Tibial nerve (tissue), 4 donors: ENCODE measurements at regions not wholly inside any gene's neighbourhood (a gene's known extent, or its start where the extent isn't known, plus 50 kb on each side); places are given as distances from the start of the nearest gene placed in this dataset.
"Not testable (repeated sequence)": the region's sequence is repeated elsewhere in the genome, so short reads cannot be mapped to it uniquely, and the experiment has no call there.

Source experiments
- DNase-seq, 2 donors: peaks; one replicate each; pipeline ENCODE4 v3.0.0-alpha.2; 2019; ENCODE audit warnings: low spot score in 2 of 2
- H3K27ac ChIP-seq, 4 donors: fragments of 200-600 bp; sonication (generic) in 3 of 4; one replicate each; pipeline ENCODE4 v1.5.1; 2017 to 2019; ENCODE audit warnings: mild to moderate bottlenecking in 1 of 4
- H3K27me3 ChIP-seq, 2 donors: fragments of 200-600 bp; sonication (generic) in 1 of 2; one replicate each; pipeline versions ENCODE4 v1.5.1 to v1.6.0; 2017 to 2019
- H3K36me3 ChIP-seq, 3 donors: fragments of 200-600 bp; sonication (generic); one replicate each; pipeline ENCODE4 v1.5.1; 2018 to 2019
- H3K4me1 ChIP-seq, 4 donors: fragments of 200-600 bp; sonication (generic) in 3 of 4; one replicate each; pipeline ENCODE4 v1.5.1; 2017 to 2019
- H3K4me3 ChIP-seq, 4 donors: fragments of 200-600 bp; sonication (generic) in 3 of 4; one replicate each; pipeline ENCODE4 v1.5.1; 2017 to 2019; ENCODE audit warnings: mild to moderate bottlenecking in 1 of 4, moderate library complexity in 1 of 4
- H3K9me3 ChIP-seq, 4 donors: fragments of 200-600 bp; sonication (generic) in 3 of 4; one replicate each; pipeline ENCODE4 v1.5.1; 2017 to 2019
- CTCF ChIP-seq, 5 experiments: fragments of 200-600 bp in 3 of 5; fragments of 450-650 bp in 2 of 5; sonication (generic) in 3 of 5; IDR thresholded peaks; one replicate each; pipeline ENCODE4 v1.5.1; 2016 to 2019; ENCODE audit warnings: antibody characterized with exemption in 5 of 5, mild to moderate bottlenecking in 3 of 5, moderate library complexity in 2 of 5
- EP300 ChIP-seq, 2 donors: sonication (generic); formaldehyde crosslinking; IDR thresholded peaks; one replicate each; pipeline ENCODE4 v1.6.1; 2017; ENCODE audit warnings: antibody characterized with exemption in 2 of 2, mild to moderate bottlenecking in 1 of 2
- POLR2A ChIP-seq, 2 donors: fragments of 450-650 bp; IDR thresholded peaks; one replicate each; pipeline ENCODE4 v1.6.1; 2017; ENCODE audit warnings: antibody characterized with exemption in 2 of 2, mild to moderate bottlenecking in 2 of 2, moderate library complexity in 2 of 2
- WGBS, 2 donors: methylation state at CpG; one replicate each; pipeline ENCODE4 v1.1.5; 2018; 5-methylcytosine and 5-hydroxymethylcytosine counted together

- Histone ChIP-seq H3K27me3 (no peaks in the 10 kb centered on the region), H3K4me1 (peaks cover 0 to 6% (median 0%) of the 10 kb centered on the region in 4 donors), H3K9me3 (no peaks in the 10 kb centered on the region), H3K36me3 (no peaks in the 10 kb centered on the region), H3K27ac (no peak overlapping the region), H3K4me3 (no peak overlapping the region)
- 54 to 75% methylated on average over 5 of the region's 5 CpGs for WGBS, 2 donors
- no peak for DNase-seq
- TF ChIP-seq POLR2A (IDR thresholded peaks at IDR 0.05) (no peak), CTCF (IDR thresholded peaks at IDR 0.05) (no peak), EP300 (IDR thresholded peaks at IDR 0.05) (no peak)
Measured at GRCh38 chr5:57362951-57363350, 119.7 kb downstream of the ACTBL2 start.

GRCh38 chr5:57360871-57361270 is 121.7 kb downstream of the ACTBL2 start:
- no peaks in the 10 kb centered on the region for H3K9me3 ChIP-seq
- 61% methylated on average over 1 of the region's 1 CpG for WGBS, 2 donors
- no peak overlapping the region for H3K4me3 ChIP-seq
- TF ChIP-seq EP300 (IDR thresholded peaks at IDR 0.05) (no peak), POLR2A (IDR thresholded peaks at IDR 0.05) (no peak), CTCF (IDR thresholded peaks at IDR 0.05) (no peak)
- H3K36me3 ChIP-seq = no peaks in the 10 kb centered on the region
- H3K4me1 ChIP-seq = peaks cover 0 to 6% (median 0%) of the 10 kb centered on the region in 4 donors
- no peak overlapping the region for H3K27ac ChIP-seq
- H3K27me3 ChIP-seq = no peaks in the 10 kb centered on the region
- no peak for DNase-seq

GRCh38 chr5:57358796-57359592 is 123.6 kb downstream of the ACTBL2 start:
- Histone ChIP-seq H3K36me3 (no peaks in the 10 kb centered on the region), H3K4me3 (no peak overlapping the region), H3K27ac (no peak overlapping the region), H3K9me3 (no peaks in the 10 kb centered on the region), H3K4me1 (peaks cover 0 to 6% (median 0%) of the 10 kb centered on the region in 4 donors), H3K27me3 (no peaks in the 10 kb centered on the region)
- no peak for DNase-seq
- 85 to 87% methylated on average over 5 of the region's 5 CpGs for WGBS, 2 donors
- TF ChIP-seq EP300 (IDR thresholded peaks at IDR 0.05) (no peak), CTCF (IDR thresholded peaks at IDR 0.05) (no peak), POLR2A (IDR thresholded peaks at IDR 0.05) (no peak)

- DNase-seq, H3K4me1 ChIP-seq, H3K36me3 ChIP-seq, H3K9me3 ChIP-seq, H3K27ac ChIP-seq, H3K4me3 ChIP-seq, H3K27me3 ChIP-seq: not testable (repeated sequence)
- WGBS, 2 donors = 95% methylated on average over 8 of the region's 16 CpGs; no CpG with 5 or more reads in 1 of the 2 donors
Measured at GRCh38 chr5:57356850-57357249, 125.8 kb downstream of the ACTBL2 start.

- Histone ChIP-seq H3K27me3 (no peaks in the 10 kb centered on the region), H3K36me3 (no peaks in the 10 kb centered on the region), H3K4me1 (no peaks in the 10 kb centered on the region), H3K4me3 (no peak overlapping the region), H3K27ac (no peak overlapping the region), H3K9me3 (peaks cover 0 to 6% (median 0%) of the 10 kb centered on the region in 4 donors)
- whole genome bisulfite sequencing, 2 donors = 77 to 92% methylated on average over 1 of the region's 1 CpG
- TF ChIP-seq CTCF (IDR thresholded peaks at IDR 0.05) (no peak), POLR2A (IDR thresholded peaks at IDR 0.05) (no peak)
- no peak for DNase-seq
Measured at GRCh38 chr5:57349214-57349613, 133.4 kb downstream of the ACTBL2 start.
